ENCODE measurements at regions not wholly inside any gene's neighbourhood (a gene's known extent, or its start where the extent isn't known, plus 50 kb on each side); places are given as distances from the start of the nearest gene placed in this dataset.

GRCh38 chr12:114879354-114879753 lies 195.4 kb upstream of the TBX3 start:
- Mint-ChIP-seq H3K4me1 (ENCODE audit: low read depth) (no peaks in the 10 kb centered on the region), H3K27ac (no peak overlapping the region), H3K9me3 (no peaks in the 10 kb centered on the region), H3K4me3 (no peak overlapping the region), H3K27me3 (no peaks in the 10 kb centered on the region), H3K36me3 (ENCODE audit: low read depth) (no peaks in the 10 kb centered on the region)
- DNase-seq = no peak
- intact Hi-C loops (cut with micrococcal nuclease) = no loop called here
- no peak for ATAC-seq
- TF ChIP-seq, protein P1, sequence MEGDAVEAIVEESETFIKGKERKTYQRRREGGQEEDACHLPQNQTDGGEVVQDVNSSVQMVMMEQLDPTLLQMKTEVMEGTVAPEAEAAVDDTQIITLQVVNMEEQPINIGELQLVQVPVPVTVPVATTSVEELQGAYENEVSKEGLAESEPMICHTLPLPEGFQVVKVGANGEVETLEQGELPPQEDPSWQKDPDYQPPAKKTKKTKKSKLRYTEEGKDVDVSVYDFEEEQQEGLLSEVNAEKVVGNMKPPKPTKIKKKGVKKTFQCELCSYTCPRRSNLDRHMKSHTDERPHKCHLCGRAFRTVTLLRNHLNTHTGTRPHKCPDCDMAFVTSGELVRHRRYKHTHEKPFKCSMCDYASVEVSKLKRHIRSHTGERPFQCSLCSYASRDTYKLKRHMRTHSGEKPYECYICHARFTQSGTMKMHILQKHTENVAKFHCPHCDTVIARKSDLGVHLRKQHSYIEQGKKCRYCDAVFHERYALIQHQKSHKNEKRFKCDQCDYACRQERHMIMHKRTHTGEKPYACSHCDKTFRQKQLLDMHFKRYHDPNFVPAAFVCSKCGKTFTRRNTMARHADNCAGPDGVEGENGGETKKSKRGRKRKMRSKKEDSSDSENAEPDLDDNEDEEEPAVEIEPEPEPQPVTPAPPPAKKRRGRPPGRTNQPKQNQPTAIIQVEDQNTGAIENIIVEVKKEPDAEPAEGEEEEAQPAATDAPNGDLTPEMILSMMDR (IDR thresholded peaks at IDR 0.05) = no peak
- ChIA-PET POLR2A (no interaction called here), CTCF (no interaction called here)

DNA sequence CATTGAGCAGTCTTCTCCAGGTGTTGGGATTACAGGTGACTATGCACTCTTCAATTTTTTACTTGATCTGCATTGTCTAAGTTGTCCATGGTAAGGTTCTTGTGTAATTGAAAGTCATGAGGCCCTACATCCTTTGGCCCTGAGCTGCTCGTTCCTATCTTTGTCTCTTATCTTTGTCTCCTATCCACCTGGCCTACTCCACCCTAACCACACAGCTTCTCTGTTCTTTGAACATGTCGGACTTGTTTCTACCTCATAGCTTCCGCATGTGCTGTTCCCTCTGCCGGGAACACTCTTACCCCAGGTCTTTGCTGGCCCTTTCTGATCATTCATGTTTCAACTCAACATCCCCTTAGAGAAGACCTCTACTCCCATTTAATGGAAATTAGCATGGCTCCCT lies 194.8 kb upstream of the TBX3 start:
- DNase-seq (no peak), ATAC-seq (no peak)
- Mint-ChIP-seq H3K27ac (no peak overlapping the region), H3K36me3 (ENCODE audit: low read depth) (no peaks in the 10 kb centered on the region), H3K9me3 (no peaks in the 10 kb centered on the region), H3K4me1 (ENCODE audit: low read depth) (no peaks in the 10 kb centered on the region), H3K27me3 (no peaks in the 10 kb centered on the region), H3K4me3 (no peak overlapping the region)
- POLR2A ChIA-PET = no interaction called here
- intact Hi-C loops (cut with micrococcal nuclease) = no loop called here
- TF ChIP-seq, protein P1 (IDR thresholded peaks at IDR 0.05) = no peak
- CTCF ChIA-PET = no interaction called here

DNA sequence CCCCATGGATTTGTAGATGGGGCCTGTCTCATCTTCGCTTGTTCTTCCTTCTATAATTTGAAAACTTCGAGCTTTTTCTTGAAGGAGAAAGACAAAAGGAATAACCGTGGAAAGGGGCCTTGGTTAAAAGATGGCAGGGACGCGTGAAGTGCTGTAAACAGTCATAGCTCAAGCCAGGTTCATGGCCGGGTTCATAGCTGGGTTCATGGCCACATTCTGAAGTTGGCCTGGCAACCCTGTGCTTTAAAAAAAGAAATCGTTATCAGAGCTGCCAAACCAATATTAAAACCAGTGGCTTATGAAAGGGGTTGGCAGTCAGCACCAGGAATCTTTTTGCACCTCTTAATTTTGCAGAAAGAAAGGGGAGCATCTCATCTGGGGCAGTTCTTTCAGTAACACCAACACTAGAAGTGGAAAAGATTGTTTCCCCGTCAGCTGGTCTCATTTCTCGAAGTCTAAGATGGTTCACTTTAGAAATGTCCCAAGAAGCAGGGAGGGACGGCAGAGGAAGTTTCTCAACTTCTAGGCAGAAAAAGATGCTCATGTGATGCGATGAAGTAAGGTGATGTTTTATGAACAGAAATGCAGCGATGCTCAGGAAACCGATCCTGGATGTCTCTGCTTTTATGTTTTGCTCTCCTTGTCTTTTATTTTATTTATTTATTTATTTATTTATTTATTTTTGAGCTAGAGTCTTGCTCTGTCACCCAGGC lies 193.1 kb upstream of the TBX3 start:
- POLR2A ChIA-PET = no interaction called here
- Mint-ChIP-seq H3K4me1 (ENCODE audit: low read depth) (no peaks in the 10 kb centered on the region), H3K9me3 (no peaks in the 10 kb centered on the region), H3K27me3 (no peaks in the 10 kb centered on the region), H3K36me3 (ENCODE audit: low read depth) (no peaks in the 10 kb centered on the region), H3K4me3 (no peak overlapping the region), H3K27ac (no peak overlapping the region)
- intact Hi-C loops (cut with micrococcal nuclease) = no loop called here
- ATAC-seq (no peak), DNase-seq (no peak)
- CTCF ChIA-PET = no interaction called here
- TF ChIP-seq, protein P1 (IDR thresholded peaks at IDR 0.05) = no peak

DNA sequence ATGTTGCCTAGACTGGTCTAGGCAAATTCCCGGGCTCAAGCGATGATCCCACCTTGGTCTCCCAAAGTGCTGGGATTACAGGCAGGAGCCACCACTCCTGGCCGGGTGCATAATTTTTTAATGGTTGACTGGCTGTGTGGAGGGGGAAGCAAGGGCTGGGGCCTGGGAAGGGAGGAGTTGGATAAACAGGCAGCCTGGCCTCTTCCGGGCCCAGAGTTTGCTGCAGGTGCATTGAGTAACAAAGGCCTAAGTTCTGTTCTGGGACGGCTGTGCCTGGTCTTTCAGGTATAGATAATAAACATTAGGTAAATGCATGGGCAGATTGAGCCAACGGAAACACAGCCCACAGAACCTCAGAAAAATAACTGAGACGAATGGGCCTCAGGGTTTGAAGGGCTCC lies 191.3 kb upstream of the TBX3 start:
- H3K4me3 Mint-ChIP-seq = no peak overlapping the region
- H3K27me3 Mint-ChIP-seq = no peaks in the 10 kb centered on the region
- no peaks in the 10 kb centered on the region for H3K9me3 Mint-ChIP-seq
- ChIA-PET CTCF (no interaction called here), POLR2A (no interaction called here)
- intact Hi-C loops (cut with micrococcal nuclease) = no loop called here
- H3K4me1 Mint-ChIP-seq (ENCODE audit: low read depth) = no peaks in the 10 kb centered on the region
- TF ChIP-seq, protein P1 (IDR thresholded peaks at IDR 0.05) = no peak
- no peak for ATAC-seq
- no peak for DNase-seq
- no peaks in the 10 kb centered on the region for H3K36me3 Mint-ChIP-seq (ENCODE audit: low read depth)
- no peak overlapping the region for H3K27ac Mint-ChIP-seq

- no peaks in the 10 kb centered on the region for H3K36me3 Mint-ChIP-seq (ENCODE audit: low read depth)
- ChIA-PET POLR2A (no interaction called here), CTCF (no interaction called here)
- H3K27ac Mint-ChIP-seq = no peak overlapping the region
- H3K4me1 Mint-ChIP-seq (ENCODE audit: low read depth) = no peaks in the 10 kb centered on the region
- no peaks in the 10 kb centered on the region for H3K27me3 Mint-ChIP-seq
- no peaks in the 10 kb centered on the region for H3K9me3 Mint-ChIP-seq
- ATAC-seq = no peak
- TF ChIP-seq, protein P1 (IDR thresholded peaks at IDR 0.05) = no peak
- no peak for DNase-seq
- no peak overlapping the region for H3K4me3 Mint-ChIP-seq
- intact Hi-C loops (cut with micrococcal nuclease) = no loop called here
These were observed 189.7 kb upstream of the TBX3 start for GRCh38 chr12:114873656-114874055.

Measured in activated CD8-positive, alpha-beta T cell treated with anti-CD3 and anti-CD28 coated beads for 36 hours (primary cell).